ENCODE measurements at regions not wholly inside any gene's neighbourhood (a gene's known extent, or its start where the extent isn't known, plus 50 kb on each side); places are given as distances from the start of the nearest gene placed in this dataset.

DNA sequence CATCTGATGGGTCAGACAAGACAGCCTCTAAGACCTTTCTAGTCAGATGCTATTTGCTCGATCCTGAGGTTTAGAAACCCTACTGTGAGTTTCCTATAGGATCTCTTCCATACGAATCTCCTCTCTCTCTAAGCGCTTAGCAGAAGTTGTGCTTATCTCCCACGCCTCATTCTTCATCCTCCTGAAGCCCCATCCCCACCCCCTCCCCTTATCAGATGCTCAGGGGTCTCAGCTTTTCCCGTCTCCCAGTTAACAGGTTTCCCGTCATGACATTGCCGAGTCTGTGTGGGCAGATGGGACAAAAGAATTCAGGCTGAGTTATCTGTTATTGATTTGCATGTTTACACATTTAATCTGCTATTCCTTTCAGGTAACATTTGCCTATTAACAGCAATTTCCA, 99.0 kb upstream of the PIRT start:
- no peak for TF ChIP-seq CTCF (IDR thresholded peaks at IDR 0.05; ENCODE audit: low read depth, low read length)
- no peak overlapping the region for H3K4me3 ChIP-seq (ENCODE audit: low read depth, low read length)

- TF ChIP-seq CTCF (IDR thresholded peaks at IDR 0.05; ENCODE audit: low read depth, low read length): no peak
Measured at GRCh38 chr17:10932938-10933337, 95.1 kb upstream of the PIRT start.

DNA sequence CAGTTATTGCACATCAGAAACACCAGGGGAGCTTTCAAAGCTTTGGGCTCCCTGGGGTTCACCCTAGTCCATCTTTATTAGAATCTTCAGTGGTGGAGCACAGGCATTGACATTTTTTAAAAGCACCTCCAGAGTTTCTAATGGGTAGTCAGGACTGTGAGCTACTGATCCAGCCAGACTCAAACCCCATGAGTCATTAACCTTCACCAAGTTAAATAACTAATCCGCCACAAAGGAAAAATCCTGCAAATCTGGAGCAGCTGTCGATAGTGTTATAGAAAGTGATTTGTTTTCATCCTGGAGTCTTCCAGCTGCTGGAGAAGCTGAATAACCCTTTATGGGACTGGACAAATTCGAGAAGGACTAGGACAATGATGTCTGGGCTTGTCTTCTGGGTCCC, 93.2 kb upstream of the PIRT start:
- TF ChIP-seq CTCF (IDR thresholded peaks at IDR 0.05; ENCODE audit: low read depth, low read length): no peak
- H3K4me3 ChIP-seq (ENCODE audit: low read depth, low read length): no peak overlapping the region

More at GRCh38 chr17:10932938-10933337, 95.1 kb upstream of the PIRT start:
- H3K4me3 ChIP-seq (ENCODE audit: low read depth, low read length): no peak overlapping the region

- TF ChIP-seq CTCF (IDR thresholded peaks at IDR 0.05; ENCODE audit: low read depth, low read length): no peak
- no peak overlapping the region for H3K4me3 ChIP-seq (ENCODE audit: low read depth, low read length)
Measured at GRCh38 chr17:10927712-10928111, 89.8 kb upstream of the PIRT start.

GRCh38 chr17:10920558-10921108, 82.7 kb upstream of the PIRT start:
- no peak for TF ChIP-seq CTCF (IDR thresholded peaks at IDR 0.05; ENCODE audit: low read depth, low read length)

DNA sequence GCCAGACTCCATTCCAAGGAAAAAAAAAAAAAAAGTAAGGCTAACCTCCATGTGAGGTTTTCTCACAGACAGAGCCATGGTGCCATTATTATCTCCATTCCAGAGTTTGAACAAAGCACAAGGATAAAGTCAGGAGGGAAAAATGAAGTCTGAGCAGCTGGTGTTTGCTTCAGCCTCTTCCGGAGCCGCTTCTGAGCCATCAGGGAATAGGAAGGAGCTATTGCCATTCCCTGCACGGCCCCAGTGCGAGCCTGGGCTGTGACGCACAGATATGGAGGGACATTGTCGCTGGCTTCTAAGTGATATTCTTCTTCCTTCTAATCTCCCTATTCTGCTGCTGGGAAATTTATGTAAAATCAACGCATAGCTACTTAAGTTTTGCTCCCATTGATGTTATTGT, 69.5 kb upstream of the PIRT start:
- H3K4me3 ChIP-seq (ENCODE audit: low read depth, low read length): no peak overlapping the region
- no peak for TF ChIP-seq CTCF (IDR thresholded peaks at IDR 0.05; ENCODE audit: low read depth, low read length)

More at GRCh38 chr17:10920558-10921108, 82.7 kb upstream of the PIRT start:
- no peak overlapping the region for H3K4me3 ChIP-seq (ENCODE audit: low read depth, low read length)

DNA sequence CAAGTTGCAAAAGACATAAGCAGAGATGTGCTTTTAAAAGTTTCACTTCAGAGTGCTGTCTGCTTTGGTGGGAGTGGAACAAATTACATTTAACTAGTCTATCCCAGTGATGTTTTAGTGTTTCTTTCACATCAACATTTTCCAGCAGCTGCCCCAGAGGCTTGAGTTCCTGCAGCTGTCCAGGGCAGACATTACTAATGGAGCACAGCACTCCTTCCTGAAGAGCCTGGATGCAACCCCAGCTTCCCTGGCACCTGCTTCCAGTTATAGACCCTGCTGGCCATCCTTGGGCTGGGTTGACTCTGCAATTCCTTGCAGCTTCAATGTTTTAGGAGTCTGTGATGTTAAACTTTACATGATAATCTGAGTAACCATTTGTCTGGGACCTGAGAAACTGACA, 61.4 kb upstream of the PIRT start:
- H3K4me3 ChIP-seq (ENCODE audit: low read depth, low read length): no peak overlapping the region
- no peak for TF ChIP-seq CTCF (IDR thresholded peaks at IDR 0.05; ENCODE audit: low read depth, low read length)
